Ishikawa (cell line): ENCODE measurements at regions not wholly inside any gene's neighbourhood (a gene's known extent, or its start where the extent isn't known, plus 50 kb on each side); places are given as distances from the start of the nearest gene placed in this dataset.

Source experiments
- CEBPB ChIP-seq: IDR thresholded peaks from 2 replicates; pipeline ENCODE4 v1.6.1; 2012
- EGR1 ChIP-seq: IDR thresholded peaks from 2 replicates; pipeline ENCODE4 v1.6.1; 2012
- EP300 ChIP-seq: IDR thresholded peaks from 2 replicates; pipeline ENCODE4 v1.6.1; 2012; ENCODE audit warnings: borderline replicate concordance
- MAX ChIP-seq: IDR thresholded peaks from 2 replicates; pipeline ENCODE4 v1.6.1; 2012
- NFIC ChIP-seq: IDR thresholded peaks from 2 replicates; pipeline ENCODE4 v1.6.1; 2012
- REST ChIP-seq: IDR thresholded peaks from 2 replicates; pipeline ENCODE4 v1.6.1; 2012; ENCODE audit warnings: low read depth, mild to moderate bottlenecking
- TCF12 ChIP-seq: IDR thresholded peaks from 2 replicates; pipeline ENCODE4 v1.6.1; 2012; ENCODE audit warnings: low read depth
- YY1 ChIP-seq: IDR thresholded peaks from 2 replicates; pipeline ENCODE4 v1.6.1; 2012; ENCODE audit warnings: low read depth
- ZBTB7A ChIP-seq: IDR thresholded peaks from 2 replicates; pipeline ENCODE4 v1.6.1; 2012; ENCODE audit warnings: low read depth

GRCh38 chr13:97522243-97522642, 88.3 kb downstream of the RAP2A start:
- TF ChIP-seq REST (no peak), NFIC (no peak), CEBPB (no peak), EP300 (no peak), EGR1 (no peak), YY1 (no peak), MAX (no peak), TCF12 (no peak), ZBTB7A (no peak)
